ENCODE measurements at regions not wholly inside any gene's neighbourhood (a gene's known extent, or its start where the extent isn't known, plus 50 kb on each side); places are given as distances from the start of the nearest gene placed in this dataset.

GRCh38 chr15:68504681-68505170 lies 72.8 kb upstream of the ITGA11 start:
- dilution Hi-C loops (cut with HindIII; ENCODE audit: low sequenced_read_pairs, unreplicated experiment) (no loop called here), intact Hi-C loops (cut with micrococcal nuclease) (no loop called here), in situ Hi-C loops (cut with MboI; ENCODE audit: low sequenced_read_pairs) (no loop called here)
- 10% methylated on average over 2 of the region's 8 CpGs; no CpG with 5 or more reads in 1 of the 2 experiments for WGBS, 2 experiments (ENCODE audit: extremely low coverage in 2 of 2, insufficient read length in 1 of 2)
- peak overlapping the region; percentile 82 for H3K4ac ChIP-seq (ENCODE audit: low read depth, low read length)
- peak overlapping the region; percentile 83 for H2BK120ac ChIP-seq (ENCODE audit: low read depth, low read length)
- H2BK15ac ChIP-seq (ENCODE audit: low read depth, low read length) = peak overlapping the region; percentile 69; the same call in 1 of the 3 replicates
- H4K5ac ChIP-seq (ENCODE audit: low read depth, low read length) = peak overlapping the region; percentile 81
- H3K79me1 ChIP-seq (ENCODE audit: low read depth in 1 of 2, low read length in 2 of 2) = no peaks in the 10 kb centered on the region
- peak overlapping the region; percentile 11 for H2AK9ac ChIP-seq (replicated peaks; ENCODE audit: low read depth, low read length, poor library complexity)
- no peaks in the 10 kb centered on the region for H3K9me3 ChIP-seq (ENCODE audit: control insufficient read depth, insufficient read depth, low read length)
- TF ChIP-seq MXI1 (IDR thresholded peaks at IDR 0.05; ENCODE audit: borderline replicate concordance, low read depth, low read length) (no peak), CHD1 (IDR thresholded peaks at IDR 0.05; ENCODE audit: low read depth, low read length) (no peak), USF2 (IDR thresholded peaks at IDR 0.05; ENCODE audit: low read depth, low read length) (no peak), MAZ (IDR thresholded peaks at IDR 0.05; ENCODE audit: borderline replicate concordance, low read depth, low read length) (no peak), POLR2A (IDR thresholded peaks at IDR 0.05; ENCODE audit: low read depth, low read length) (no peak), RCOR1 (IDR thresholded peaks at IDR 0.05; ENCODE audit: insufficient replicate concordance, low read length) (no peak), BHLHE40 (IDR thresholded peaks at IDR 0.05; ENCODE audit: low read depth, low read length) (no peak)
- TF ChIP-seq, protein P1, sequence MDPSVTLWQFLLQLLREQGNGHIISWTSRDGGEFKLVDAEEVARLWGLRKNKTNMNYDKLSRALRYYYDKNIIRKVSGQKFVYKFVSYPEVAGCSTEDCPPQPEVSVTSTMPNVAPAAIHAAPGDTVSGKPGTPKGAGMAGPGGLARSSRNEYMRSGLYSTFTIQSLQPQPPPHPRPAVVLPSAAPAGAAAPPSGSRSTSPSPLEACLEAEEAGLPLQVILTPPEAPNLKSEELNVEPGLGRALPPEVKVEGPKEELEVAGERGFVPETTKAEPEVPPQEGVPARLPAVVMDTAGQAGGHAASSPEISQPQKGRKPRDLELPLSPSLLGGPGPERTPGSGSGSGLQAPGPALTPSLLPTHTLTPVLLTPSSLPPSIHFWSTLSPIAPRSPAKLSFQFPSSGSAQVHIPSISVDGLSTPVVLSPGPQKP (IDR thresholded peaks at IDR 0.05; ENCODE audit: borderline replicate concordance, low read depth, low read length) = no peak
- peak overlapping the region; percentile 44 for H3K4me2 ChIP-seq (ENCODE audit: low read depth, low read length)
- DNase-seq = peak; percentile 10
- peak overlapping the region; percentile 79 for H2BK20ac ChIP-seq (ENCODE audit: low read depth, low read length)
- POLR2A ChIA-PET (ENCODE audit: unreplicated experiment) = interaction anchor here (0.7 kb wide), 1 partner anchor 25 kb away, joined by 4 read pairs; no protein-coding TSS in a partner anchor
- peak overlapping the region; percentile 79 for H3K18ac ChIP-seq (ENCODE audit: low read depth, low read length)
- H3K27ac ChIP-seq (ENCODE audit: insufficient read depth, low read length) = no peak overlapping the region
- peaks cover 7% of the 10 kb centered on the region for H3K27me3 ChIP-seq (ENCODE audit: control insufficient read depth, insufficient read depth, low read length)
- peak overlapping the region; percentile 77 for H2AFZ ChIP-seq (replicated peaks; ENCODE audit: low read length, poor library complexity)
- peaks cover 12% of the 10 kb centered on the region for H3K9me1 ChIP-seq (ENCODE audit: insufficient read depth, low read length)
- peak overlapping the region; percentile 28; the same call in 1 of the 2 replicates for H4K91ac ChIP-seq (ENCODE audit: insufficient read depth, low read depth, low read length)
- no TSS peak for BruUV-seq (replicated peaks)
- no peak overlapping the region for H2BK5ac ChIP-seq (ENCODE audit: low read depth, low read length, poor library complexity, severe bottlenecking)
- peak; percentile 60 for ATAC-seq (ENCODE audit: low read depth)
- peak overlapping the region; percentile 96 for H3K14ac ChIP-seq (replicated peaks; ENCODE audit: low read depth, low read length)
- H3K4me1 ChIP-seq (ENCODE audit: control insufficient read depth, insufficient read depth, low read length) = peaks cover 11% of the 10 kb centered on the region
- CTCF ChIA-PET = interaction anchor here (0.6 to 0.9 kb wide), 2 partner anchors 12 to 371 kb away, joined by 4 read pairs; no protein-coding TSS in a partner anchor
- no peak overlapping the region for H3K9ac ChIP-seq (ENCODE audit: low read depth, low read length)
- H2AK5ac ChIP-seq (ENCODE audit: low read depth, low read length) = peak overlapping the region; percentile 68; the same call in 1 of the 2 replicates
- H4K8ac ChIP-seq (ENCODE audit: low read depth in 2 of 2, low read length in 2 of 2) = peak overlapping the region; percentile 15 to 70; a peak in 3 of 4 replicates
- H3K4me3 ChIP-seq (ENCODE audit: insufficient read depth, low read depth, low read length) = no peak overlapping the region
- H4K20me1 ChIP-seq (ENCODE audit: insufficient read depth, low read length) = no peaks in the 10 kb centered on the region
- H3K56ac ChIP-seq (ENCODE audit: extremely low read depth, insufficient read depth, low read length) = no peak overlapping the region
- peak overlapping the region; percentile 72; the same call in 1 of the 2 replicates for H3K23ac ChIP-seq (ENCODE audit: low read depth, low read length)
- H3K36me3 ChIP-seq (ENCODE audit: control insufficient read depth, insufficient read depth, low read length) = no peaks in the 10 kb centered on the region

Measured in IMR-90 (cell line).